Astrocyte of the cerebellum (primary cell): ENCODE measurements at regions not wholly inside any gene's neighbourhood (a gene's known extent, or its start where the extent isn't known, plus 50 kb on each side); places are given as distances from the start of the nearest gene placed in this dataset.
"Not testable (repeated sequence)": the region's sequence is repeated elsewhere in the genome, so short reads cannot be mapped to it uniquely, and the experiment has no call there.

Experiments
- DNase-seq: peaks from one replicate; pipeline ENCODE4 v3.0.0-alpha.2; 2011; ENCODE audit warnings: low read depth
- H3K4me3 ChIP-seq: 2 replicates; pipeline ENCODE4 v1.5.1; 2011; ENCODE audit warnings: mild to moderate bottlenecking, low read depth, low read length, moderate library complexity
- in situ Hi-C: cut with HindIII; loops from 2 replicates; pipeline ENCODE4 v1.10.0; 2017; ENCODE audit warnings: low sequenced_read_pairs
- TF ChIP-seq, protein P1 (sequence below): IDR thresholded peaks from 2 replicates; pipeline ENCODE4 v1.5.1; 2012; ENCODE audit warnings: low read length, low read depth, moderate library complexity, mild to moderate bottlenecking; ENCODE audit errors: missing control alignments

- TF ChIP-seq, protein P1, sequence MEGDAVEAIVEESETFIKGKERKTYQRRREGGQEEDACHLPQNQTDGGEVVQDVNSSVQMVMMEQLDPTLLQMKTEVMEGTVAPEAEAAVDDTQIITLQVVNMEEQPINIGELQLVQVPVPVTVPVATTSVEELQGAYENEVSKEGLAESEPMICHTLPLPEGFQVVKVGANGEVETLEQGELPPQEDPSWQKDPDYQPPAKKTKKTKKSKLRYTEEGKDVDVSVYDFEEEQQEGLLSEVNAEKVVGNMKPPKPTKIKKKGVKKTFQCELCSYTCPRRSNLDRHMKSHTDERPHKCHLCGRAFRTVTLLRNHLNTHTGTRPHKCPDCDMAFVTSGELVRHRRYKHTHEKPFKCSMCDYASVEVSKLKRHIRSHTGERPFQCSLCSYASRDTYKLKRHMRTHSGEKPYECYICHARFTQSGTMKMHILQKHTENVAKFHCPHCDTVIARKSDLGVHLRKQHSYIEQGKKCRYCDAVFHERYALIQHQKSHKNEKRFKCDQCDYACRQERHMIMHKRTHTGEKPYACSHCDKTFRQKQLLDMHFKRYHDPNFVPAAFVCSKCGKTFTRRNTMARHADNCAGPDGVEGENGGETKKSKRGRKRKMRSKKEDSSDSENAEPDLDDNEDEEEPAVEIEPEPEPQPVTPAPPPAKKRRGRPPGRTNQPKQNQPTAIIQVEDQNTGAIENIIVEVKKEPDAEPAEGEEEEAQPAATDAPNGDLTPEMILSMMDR = no peak
- no peak overlapping the region for H3K4me3 ChIP-seq
- DNase-seq = no peak
- in situ Hi-C loops = no loop called here
These were observed 296.8 kb upstream of the SGCG start for GRCh38 chr13:22883956-22884355.

GRCh38 chr13:22886061-22886460, 294.7 kb upstream of the SGCG start:
- in situ Hi-C loops, H3K4me3 ChIP-seq, DNase-seq: not testable (repeated sequence)

- H3K4me3 ChIP-seq, DNase-seq, in situ Hi-C loops: not testable (repeated sequence)
These were observed 291.4 kb upstream of the SGCG start for GRCh38 chr13:22889376-22889775.

DNA sequence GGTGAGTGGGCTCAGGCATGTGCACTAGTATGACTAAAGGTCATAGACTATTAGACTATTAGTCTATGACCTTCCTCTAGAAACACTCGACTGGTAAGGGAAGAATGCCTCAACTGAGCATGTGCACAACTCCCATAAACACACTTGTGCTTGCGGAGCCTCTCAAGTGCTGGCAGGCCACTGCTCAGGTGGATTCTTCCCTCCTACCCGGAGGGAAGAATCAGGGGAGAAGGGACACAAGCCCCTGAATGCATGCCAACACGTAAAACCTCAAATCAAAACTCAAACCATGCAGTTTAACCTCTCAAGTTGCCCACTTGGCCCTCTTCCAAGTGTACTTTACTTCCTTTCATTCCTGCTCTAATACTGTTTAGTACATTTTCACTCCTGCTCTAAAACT, 287.6 kb upstream of the SGCG start:
- H3K4me3 ChIP-seq = no peak overlapping the region
- TF ChIP-seq, protein P1 = no peak
- no peak for DNase-seq
- in situ Hi-C loops = no loop called here

DNA sequence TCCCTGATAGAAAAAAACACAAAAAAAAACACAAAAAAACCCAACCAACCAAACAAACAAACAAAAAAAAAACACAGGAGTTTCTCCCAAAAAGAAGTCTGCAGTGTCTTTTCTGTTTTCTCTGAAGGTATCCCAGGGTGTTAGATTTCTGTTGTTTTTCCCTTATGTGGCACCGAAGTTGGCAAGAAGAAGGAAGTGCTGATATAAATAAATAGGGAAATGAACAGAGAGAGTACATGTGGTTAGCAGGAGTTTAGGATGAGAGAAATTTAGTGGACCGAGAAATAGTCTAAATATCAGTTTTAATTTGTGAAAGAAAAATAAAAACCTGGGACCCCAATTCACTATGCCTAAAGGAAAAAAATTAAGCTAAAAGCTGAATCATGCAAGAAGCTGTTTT, 287.0 kb upstream of the SGCG start:
- no peak for DNase-seq
- in situ Hi-C loops = no loop called here
- TF ChIP-seq, protein P1 = no peak
- no peak overlapping the region for H3K4me3 ChIP-seq

DNA sequence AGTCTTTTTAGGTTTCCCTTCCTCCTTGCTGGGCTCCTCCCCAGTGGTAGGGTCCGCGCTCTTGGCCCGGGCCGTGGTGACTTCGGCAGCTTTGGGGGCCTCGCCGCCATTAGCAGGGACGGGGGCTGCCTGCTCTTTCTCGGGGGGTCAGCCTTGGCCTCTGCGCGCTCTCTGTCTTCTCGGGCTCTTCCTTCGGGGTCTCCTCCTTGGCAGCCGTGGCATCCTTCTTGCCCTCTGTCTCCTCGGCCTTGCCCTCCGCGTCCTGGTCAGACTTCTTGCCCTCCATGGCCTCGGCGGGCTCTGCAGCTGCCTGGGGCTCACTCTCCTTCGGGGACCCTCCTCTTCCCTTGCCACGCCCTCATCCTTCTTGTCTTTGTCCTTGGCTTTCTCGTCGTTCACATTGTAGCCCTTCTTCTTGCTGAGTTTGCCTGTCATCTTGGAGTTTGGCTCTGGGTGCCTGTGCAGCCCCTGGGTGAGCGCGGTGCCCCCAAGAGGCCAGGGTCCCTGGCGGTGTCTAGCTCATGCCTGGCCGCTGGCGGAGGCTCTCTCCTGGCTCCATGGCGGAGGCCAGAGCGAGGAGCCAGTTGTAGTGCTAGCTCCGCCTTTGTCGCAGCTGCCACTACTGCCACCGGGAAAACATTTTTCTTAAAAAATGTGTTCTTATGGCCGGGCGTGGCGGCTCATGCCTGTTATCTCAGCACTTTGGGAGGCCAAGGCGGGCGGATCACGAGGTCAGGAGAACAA, 283.0 kb upstream of the SGCG start:
- no peak for DNase-seq
- no peak overlapping the region for H3K4me3 ChIP-seq
- TF ChIP-seq, protein P1 = no peak
- in situ Hi-C loops = no loop called here

GRCh38 chr13:22900416-22900951, 280.3 kb upstream of the SGCG start:
- DNase-seq, H3K4me3 ChIP-seq, in situ Hi-C loops: not testable (repeated sequence)

DNA sequence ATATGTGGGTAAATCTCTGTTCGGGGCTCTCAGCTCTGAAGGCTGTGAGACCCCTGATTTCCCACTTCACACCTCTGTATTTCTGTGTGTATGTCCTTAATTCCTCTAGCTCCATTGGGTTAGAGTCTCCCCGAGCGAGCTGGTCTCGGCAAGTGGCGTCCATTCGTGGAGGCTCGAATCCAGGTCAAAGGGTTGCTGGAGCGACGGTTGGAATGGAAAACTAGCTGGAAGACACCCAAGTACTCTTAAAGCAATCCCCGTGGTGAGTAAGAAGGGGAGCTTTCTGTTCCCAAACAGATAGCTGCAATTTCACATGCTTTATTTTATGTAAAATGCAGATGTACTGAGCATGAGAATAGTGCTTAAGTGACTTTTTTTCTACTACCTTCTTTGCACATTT, 277.5 kb upstream of the SGCG start:
- no peak for DNase-seq
- TF ChIP-seq, protein P1 = no peak
- no peak overlapping the region for H3K4me3 ChIP-seq
- in situ Hi-C loops = no loop called here
